IMR-90 (cell line): ENCODE measurements at regions not wholly inside any gene's neighbourhood (a gene's known extent, or its start where the extent isn't known, plus 50 kb on each side); places are given as distances from the start of the nearest gene placed in this dataset.
A peak's percentile ranks its signal among the peaks of the same experiment; 100 is the strongest.

Source experiments
- ATAC-seq: fragments of 200-7000 bp; cut with Tn5 transposase; 2 replicates; pipeline ENCODE4 v1.9.1; 2020; ENCODE audit warnings: low read depth, mild to moderate bottlenecking, moderate library complexity
- BruUV-seq: library from RNA; stranded (reverse); fragments of 400-500 nt; replicated peaks from 2 replicates; lab custom pipeline; 2021; lab: Mats Ljungman, UMichigan
- CTCF ChIA-PET: fragments of 300-600 bp; formaldehyde crosslinking; extraction: SDS; loops from one replicate; lab custom pipeline; 2021; ENCODE audit warnings: antibody characterized with exemption; lab: Yijun Ruan, JAX
- POLR2A ChIA-PET: fragments of 300-600 bp; sonication (Branson Sonifier 250); formaldehyde crosslinking; loops from one replicate; lab custom pipeline; 2022; ENCODE audit warnings: antibody characterized with exemption; ENCODE audit not compliant: unreplicated experiment; lab: Charles Lee
- DNase-seq: peaks from one replicate; pipeline ENCODE4 v3.0.0; 2013
- H2AFZ ChIP-seq: replicated peaks from 2 replicates; pipeline ENCODE3; 2013; ENCODE audit warnings: low read length, mild to moderate bottlenecking; ENCODE audit not compliant: poor library complexity
- H2AK5ac ChIP-seq: 2 replicates; pipeline ENCODE4 v1.6.1; 2013; ENCODE audit warnings: low read depth, low read length, inconsistent platforms
- H2AK9ac ChIP-seq: replicated peaks from 2 replicates; pipeline ENCODE3; 2013; ENCODE audit warnings: mild to moderate bottlenecking, low read depth, low read length, moderate library complexity; ENCODE audit not compliant: poor library complexity
- H2BK120ac ChIP-seq: 2 replicates; pipeline ENCODE4 v1.6.1; 2013; ENCODE audit warnings: low read depth, low read length, inconsistent platforms
- H2BK15ac ChIP-seq: 3 replicates; pipeline ENCODE4 v1.6.1; 2013; ENCODE audit warnings: low read depth, low read length, inconsistent platforms
- H2BK20ac ChIP-seq: 2 replicates; pipeline ENCODE4 v1.6.1; 2013; ENCODE audit warnings: low read depth, mild to moderate bottlenecking, inconsistent platforms, low read length, moderate library complexity
- H2BK5ac ChIP-seq: 2 replicates; pipeline ENCODE4 v1.6.1; 2013; ENCODE audit warnings: mild to moderate bottlenecking, low read depth, low read length, inconsistent platforms; ENCODE audit not compliant: poor library complexity, severe bottlenecking
- H3K14ac ChIP-seq: replicated peaks from 2 replicates; pipeline ENCODE4 v1.6.1; 2013; ENCODE audit warnings: low read depth, low read length, inconsistent platforms
- H3K18ac ChIP-seq: 2 replicates; pipeline ENCODE4 v1.6.1; 2013; ENCODE audit warnings: low read depth, low read length, control low read depth
- H3K23ac ChIP-seq: 2 replicates; pipeline ENCODE4 v1.6.1; 2013; ENCODE audit warnings: low read depth, low read length, inconsistent platforms
- H3K27ac ChIP-seq: 2 replicates; pipeline ENCODE4 v1.5.1; 2013; ENCODE audit warnings: mild to moderate bottlenecking, control low read depth, low read length; ENCODE audit not compliant: insufficient read depth
- H3K27me3 ChIP-seq: 2 replicates; pipeline ENCODE4 v1.6.1; 2013; ENCODE audit warnings: low read length; ENCODE audit not compliant: control insufficient read depth, insufficient read depth
- H3K36me3 ChIP-seq: 2 replicates; pipeline ENCODE4 v1.6.1; 2013; ENCODE audit warnings: low read length, mixed read lengths; ENCODE audit not compliant: control insufficient read depth, insufficient read depth
- H3K4ac ChIP-seq: 2 replicates; pipeline ENCODE4 v1.6.1; 2013; ENCODE audit warnings: low read depth, low read length, inconsistent platforms
- H3K4me1 ChIP-seq: 2 replicates; pipeline ENCODE4 v1.6.1; 2013; ENCODE audit warnings: low read length, mixed read lengths; ENCODE audit not compliant: control insufficient read depth, insufficient read depth
- H3K4me2 ChIP-seq: 2 replicates; pipeline ENCODE4 v1.6.1; 2013; ENCODE audit warnings: low read depth, mild to moderate bottlenecking, control low read depth, low read length, moderate library complexity
- H3K4me3 ChIP-seq: 2 replicates; pipeline ENCODE4 v1.5.1; 2013; ENCODE audit warnings: low read depth, mild to moderate bottlenecking, control low read depth, low read length, moderate library complexity; ENCODE audit not compliant: insufficient read depth
- H3K56ac ChIP-seq: 2 replicates; pipeline ENCODE4 v1.6.1; 2013; ENCODE audit warnings: low read length, inconsistent platforms; ENCODE audit not compliant: insufficient read depth; ENCODE audit errors: extremely low read depth
- H3K79me1 ChIP-seq, 2 experiments: 2 replicates each; pipeline ENCODE4 v1.6.1; 2013; ENCODE audit warnings: low read length in 2 of 2, inconsistent platforms in 1 of 2, low read depth in 1 of 2
- H3K9ac ChIP-seq: 2 replicates; pipeline ENCODE4 v1.6.1; 2013; ENCODE audit warnings: low read depth, low read length, control low read depth
- H3K9me1 ChIP-seq: 2 replicates; pipeline ENCODE4 v1.6.1; 2013; ENCODE audit warnings: low read length, inconsistent platforms; ENCODE audit not compliant: insufficient read depth
- H3K9me3 ChIP-seq: 2 replicates; pipeline ENCODE4 v1.6.1; 2013; ENCODE audit warnings: low read length; ENCODE audit not compliant: control insufficient read depth, insufficient read depth
- H4K20me1 ChIP-seq: 2 replicates; pipeline ENCODE4 v1.6.1; 2013; ENCODE audit warnings: low read length, inconsistent platforms; ENCODE audit not compliant: insufficient read depth
- H4K5ac ChIP-seq: 2 replicates; pipeline ENCODE4 v1.6.1; 2013; ENCODE audit warnings: mild to moderate bottlenecking, low read depth, low read length, control low read depth
- H4K8ac ChIP-seq, 2 experiments: 2 replicates each; pipeline ENCODE4 v1.6.1; 2013; ENCODE audit warnings: low read depth in 2 of 2, low read length in 2 of 2, control low read depth in 1 of 2, inconsistent platforms in 1 of 2
- H4K91ac ChIP-seq: 2 replicates; pipeline ENCODE4 v1.6.1; 2013; ENCODE audit warnings: low read depth, low read length, inconsistent platforms; ENCODE audit not compliant: insufficient read depth
- BHLHE40 ChIP-seq: fragments of 150-350 bp; IDR thresholded peaks from 2 replicates; pipeline ENCODE4 v1.6.1; 2016; ENCODE audit warnings: mild to moderate bottlenecking, low read depth, low read length
- CEBPB ChIP-seq: IDR thresholded peaks from 2 replicates; pipeline ENCODE4 v1.6.1; 2012; ENCODE audit warnings: low read depth, low read length, improper control_type of control experiment
- CHD1 ChIP-seq: IDR thresholded peaks from 2 replicates; pipeline ENCODE4 v1.6.1; 2012; ENCODE audit warnings: low read depth, low read length, improper control_type of control experiment
- FOS ChIP-seq: fragments of 150-350 bp; IDR thresholded peaks from 2 replicates; pipeline ENCODE4 v1.6.1; 2016; ENCODE audit warnings: low read depth, low read length
- POLR2A ChIP-seq: IDR thresholded peaks from 2 replicates; pipeline ENCODE4 v1.6.1; 2012; ENCODE audit warnings: mild to moderate bottlenecking, low read depth, low read length
- RAD21 ChIP-seq: IDR thresholded peaks from 2 replicates; pipeline ENCODE4 v1.6.1; 2012; ENCODE audit warnings: low read length, improper control_type of control experiment
- RCOR1 ChIP-seq: IDR thresholded peaks from 2 replicates; pipeline ENCODE4 v1.6.1; 2012; ENCODE audit warnings: mild to moderate bottlenecking, low read length, improper control_type of control experiment; ENCODE audit not compliant: insufficient replicate concordance
- WGBS, 2 experiments: methylation state at CpG; one replicate each; pipeline versions ENCODE4 v1.1.5 to v1.1.7; 2013; ENCODE audit warnings: missing lambda C conversion rate in 2 of 2; ENCODE audit not compliant: insufficient read length in 1 of 2; ENCODE audit errors: extremely low coverage in 2 of 2; 5-methylcytosine and 5-hydroxymethylcytosine counted together
- dilution Hi-C: fragments of 300-500 bp; cut with HindIII; formaldehyde crosslinking; loops from one replicate; pipeline ENCODE4 v1.14.3; 2018; ENCODE audit warnings: low sequenced_read_pairs; ENCODE audit not compliant: unreplicated experiment
- in situ Hi-C: fragments of 300-500 bp; cut with MboI; formaldehyde crosslinking; loops from 3 replicates; pipeline ENCODE4 v1.14.3; 2019; ENCODE audit warnings: low sequenced_read_pairs, inconsistent platforms, mixed read lengths
- intact Hi-C: fragments of 100-400 bp; cut with micrococcal nuclease; formaldehyde crosslinking; loops from 2 replicates; pipeline ENCODE4 v1.10.0; 2022
- TF ChIP-seq, protein P1 (sequence below): fragments of 150-350 bp; IDR thresholded peaks from 2 replicates; pipeline ENCODE4 v1.6.1; 2016; ENCODE audit warnings: low read depth, mild to moderate bottlenecking, low read length, moderate library complexity, borderline replicate concordance

GRCh38 chr6:149130090-149130489 lies 187.4 kb upstream of the TAB2 start:
- intact Hi-C loops = no loop called here
- H2BK5ac ChIP-seq = no peak overlapping the region
- H4K91ac ChIP-seq = no peak overlapping the region
- H3K18ac ChIP-seq = no peak overlapping the region
- no peak overlapping the region for H3K4ac ChIP-seq
- ChIA-PET POLR2A (no interaction called here), CTCF (no interaction called here)
- TF ChIP-seq RCOR1 (no peak), CHD1 (no peak), FOS (no peak), CEBPB (no peak), BHLHE40 (no peak), POLR2A (no peak), RAD21 (no peak)
- TF ChIP-seq, protein P1, sequence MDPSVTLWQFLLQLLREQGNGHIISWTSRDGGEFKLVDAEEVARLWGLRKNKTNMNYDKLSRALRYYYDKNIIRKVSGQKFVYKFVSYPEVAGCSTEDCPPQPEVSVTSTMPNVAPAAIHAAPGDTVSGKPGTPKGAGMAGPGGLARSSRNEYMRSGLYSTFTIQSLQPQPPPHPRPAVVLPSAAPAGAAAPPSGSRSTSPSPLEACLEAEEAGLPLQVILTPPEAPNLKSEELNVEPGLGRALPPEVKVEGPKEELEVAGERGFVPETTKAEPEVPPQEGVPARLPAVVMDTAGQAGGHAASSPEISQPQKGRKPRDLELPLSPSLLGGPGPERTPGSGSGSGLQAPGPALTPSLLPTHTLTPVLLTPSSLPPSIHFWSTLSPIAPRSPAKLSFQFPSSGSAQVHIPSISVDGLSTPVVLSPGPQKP = no peak
- H4K20me1 ChIP-seq = no peaks in the 10 kb centered on the region
- no peak overlapping the region for H3K23ac ChIP-seq
- in situ Hi-C loops = no loop called here
- H3K56ac ChIP-seq = no peak overlapping the region
- no peak overlapping the region for H2AFZ ChIP-seq
- no CpG with 5 or more reads among the region's 1 CpG for WGBS, 2 experiments
- no peaks in the 10 kb centered on the region for H3K36me3 ChIP-seq
- no peak overlapping the region for H3K4me3 ChIP-seq
- H3K27ac ChIP-seq = no peak overlapping the region
- peaks cover 6% of the 10 kb centered on the region for H3K4me1 ChIP-seq
- H3K27me3 ChIP-seq = peaks cover 5% of the 10 kb centered on the region
- H2BK120ac ChIP-seq = no peak overlapping the region
- no peak overlapping the region for H3K4me2 ChIP-seq
- no peaks in the 10 kb centered on the region for H3K9me1 ChIP-seq
- H3K14ac ChIP-seq = no peak overlapping the region
- BruUV-seq = no TSS peak
- no peaks in the 10 kb centered on the region for H3K9me3 ChIP-seq
- H4K5ac ChIP-seq = no peak overlapping the region
- H2BK15ac ChIP-seq = no peak overlapping the region
- peak overlapping the region in 1 of 2 experiments; percentile 28; a peak in 1 of 4 replicates for H4K8ac ChIP-seq
- no peak overlapping the region for H2BK20ac ChIP-seq
- DNase-seq (peak; percentile 4), ATAC-seq (no peak)
- H2AK9ac ChIP-seq = no peak overlapping the region
- no peak overlapping the region for H3K9ac ChIP-seq
- no peak overlapping the region for H2AK5ac ChIP-seq
- no peaks in the 10 kb centered on the region for H3K79me1 ChIP-seq
- dilution Hi-C loops = no loop called here
